ENCODE measurements at regions not wholly inside any gene's neighbourhood (a gene's known extent, or its start where the extent isn't known, plus 50 kb on each side); places are given as distances from the start of the nearest gene placed in this dataset.

GRCh38 chr10:85318809-85319807 lies 990.7 kb downstream of the CCSER2 start:
- no peak for ATAC-seq
- H3K27ac ChIP-seq, result no peak overlapping the region

GRCh38 chr10:85319826-85320225 lies 991.4 kb downstream of the CCSER2 start:
- DNase-seq (no peak), ATAC-seq (no peak)
- TF ChIP-seq POLR2A (IDR thresholded peaks at IDR 0.05), result no peak
- no peak for TF ChIP-seq CTCF (IDR thresholded peaks at IDR 0.05 in 4 of 5, conservative IDR thresholded peaks at IDR 0.05 in 1 of 5)
- no peaks in the 10 kb centered on the region for H3K27me3 ChIP-seq
- no peak overlapping the region for H3K27ac ChIP-seq
- no peaks in the 10 kb centered on the region for H3K36me3 ChIP-seq
- intact Hi-C loops (cut with DNase I; ENCODE audit: low total_unique reads), result no loop called here
- H3K4me3 ChIP-seq, result no peak overlapping the region
- no peaks in the 10 kb centered on the region for H3K4me1 ChIP-seq
- H3K9me3 ChIP-seq, result no peaks in the 10 kb centered on the region
- in situ Hi-C loops (cut with MboI; ENCODE audit: low sequenced_read_pairs in 4 of 4), result no loop called here

More at GRCh38 chr10:85318809-85319807, 990.7 kb downstream of the CCSER2 start:
- Histone ChIP-seq H3K9me3 (no peaks in the 10 kb centered on the region), H3K27me3 (no peaks in the 10 kb centered on the region), H3K4me3 (no peak overlapping the region), H3K4me1 (no peaks in the 10 kb centered on the region), H3K36me3 (no peaks in the 10 kb centered on the region)
- intact Hi-C loops (cut with DNase I; ENCODE audit: low total_unique reads), result no loop called here
- no peak for DNase-seq
- in situ Hi-C loops (cut with MboI; ENCODE audit: low sequenced_read_pairs in 4 of 4), result no loop called here
- TF ChIP-seq POLR2A (IDR thresholded peaks at IDR 0.05), result no peak
- no peak for TF ChIP-seq CTCF (IDR thresholded peaks at IDR 0.05 in 4 of 5, conservative IDR thresholded peaks at IDR 0.05 in 1 of 5)

- Histone ChIP-seq H3K4me1 (no peaks in the 10 kb centered on the region), H3K36me3 (no peaks in the 10 kb centered on the region), H3K4me3 (no peak overlapping the region), H3K27me3 (no peaks in the 10 kb centered on the region), H3K9me3 (no peaks in the 10 kb centered on the region), H3K27ac (no peak overlapping the region)
- TF ChIP-seq POLR2A (IDR thresholded peaks at IDR 0.05) (no peak), CTCF (IDR thresholded peaks at IDR 0.05 in 4 of 5, conservative IDR thresholded peaks at IDR 0.05 in 1 of 5) (no peak)
- in situ Hi-C loops (cut with MboI; ENCODE audit: low sequenced_read_pairs in 4 of 4), result no loop called here
- no peak for ATAC-seq
- intact Hi-C loops (cut with DNase I; ENCODE audit: low total_unique reads), result no loop called here
- DNase-seq, result no peak
These were observed 1005.2 kb downstream of the CCSER2 start for GRCh38 chr10:85333594-85333993.

GRCh38 chr10:85362401-85362800 lies 1004.2 kb downstream of the GRID1 start:
- H3K4me1 ChIP-seq, result no peaks in the 10 kb centered on the region
- no peak for DNase-seq
- TF ChIP-seq POLR2A (IDR thresholded peaks at IDR 0.05) (no peak), CTCF (IDR thresholded peaks at IDR 0.05 in 4 of 5, conservative IDR thresholded peaks at IDR 0.05 in 1 of 5) (no peak)
- H3K9me3 ChIP-seq, result no peaks in the 10 kb centered on the region
- intact Hi-C loops (cut with DNase I; ENCODE audit: low total_unique reads), result no loop called here
- in situ Hi-C loops (cut with MboI; ENCODE audit: low sequenced_read_pairs in 4 of 4), result no loop called here
- H3K4me3 ChIP-seq, result no peak overlapping the region
- no peaks in the 10 kb centered on the region for H3K27me3 ChIP-seq
- no peak for ATAC-seq
- no peaks in the 10 kb centered on the region for H3K36me3 ChIP-seq
- no peak overlapping the region for H3K27ac ChIP-seq
